Activated CD4-positive, CD25-positive, alpha-beta regulatory T cell treated with anti-CD3 and anti-CD28 coated beads, Interleukin-2, amount 50 U/mL, for 16 hours (primary cell): ENCODE measurements at regions not wholly inside any gene's neighbourhood (a gene's known extent, or its start where the extent isn't known, plus 50 kb on each side); places are given as distances from the start of the nearest gene placed in this dataset.

Experiments
- DNase-seq: peaks from one replicate; pipeline ENCODE4 v3.0.0-alpha.2; 2020; ENCODE audit warnings: low read depth, low spot score

- no peak for DNase-seq
These were observed 75.0 kb upstream of the SPATA12 start for GRCh38 chr3:56985460-56985859.

GRCh38 chr3:56983427-56983826 lies 77.0 kb upstream of the SPATA12 start:
- DNase-seq: no peak

- DNase-seq: no peak
These were observed 78.8 kb upstream of the SPATA12 start for GRCh38 chr3:56981445-56982230.

- no peak for DNase-seq
These were observed 79.6 kb upstream of the SPATA12 start for GRCh38 chr3:56980798-56981390.

- DNase-seq: no peak
These were observed 80.2 kb upstream of the SPATA12 start for GRCh38 chr3:56980243-56980642.

- no peak for DNase-seq
These were observed 80.7 kb upstream of the SPATA12 start for GRCh38 chr3:56979791-56980190.

GRCh38 chr3:56977561-56977889 lies 82.9 kb upstream of the SPATA12 start:
- DNase-seq: no peak

GRCh38 chr3:56976651-56977560 lies 83.6 kb upstream of the SPATA12 start:
- no peak for DNase-seq

- DNase-seq: no peak
These were observed 84.9 kb upstream of the SPATA12 start for GRCh38 chr3:56975567-56975966.

GRCh38 chr3:56974247-56974930 lies 86.1 kb upstream of the SPATA12 start:
- DNase-seq: no peak

- DNase-seq: no peak
These were observed 88.6 kb upstream of the SPATA12 start for GRCh38 chr3:56971816-56972215.

- no peak for DNase-seq
These were observed 89.2 kb upstream of the SPATA12 start for GRCh38 chr3:56971261-56971660.

- DNase-seq: no peak
These were observed 90.0 kb upstream of the SPATA12 start for GRCh38 chr3:56970461-56970879.

- DNase-seq: no peak
These were observed 90.6 kb upstream of the SPATA12 start for GRCh38 chr3:56969851-56970250.

- DNase-seq: no peak
These were observed 94.0 kb upstream of the SPATA12 start for GRCh38 chr3:56966509-56966908.

- DNase-seq: no peak
These were observed 94.4 kb upstream of the SPATA12 start for GRCh38 chr3:56966104-56966503.

- DNase-seq: no peak
These were observed 97.5 kb upstream of the SPATA12 start for GRCh38 chr3:56962922-56963321.

- no peak for DNase-seq
These were observed 98.3 kb upstream of the SPATA12 start for GRCh38 chr3:56962206-56962605.

- DNase-seq: no peak
These were observed 100.1 kb upstream of the SPATA12 start for GRCh38 chr3:56960234-56960917.

GRCh38 chr3:56958879-56959278 lies 101.6 kb upstream of the SPATA12 start:
- no peak for DNase-seq

- no peak for DNase-seq
These were observed 102.9 kb upstream of the SPATA12 start for GRCh38 chr3:56957522-56957921.
